Mesothelial cell of epicardium (in vitro differentiated cells): ENCODE measurements at regions not wholly inside any gene's neighbourhood (a gene's known extent, or its start where the extent isn't known, plus 50 kb on each side); places are given as distances from the start of the nearest gene placed in this dataset.

Source experiments
- DNase-seq, 2 experiments: peaks; one replicate each; pipeline ENCODE4 v3.0.0; 2021; ENCODE audit warnings: low spot score in 2 of 2; ENCODE audit not compliant: unreplicated experiment in 2 of 2
- H3K27ac Mint-ChIP-seq: 2 replicates; pipeline ENCODE4 v1.8.0; 2021; ENCODE audit warnings: mixed read lengths
- H3K27me3 Mint-ChIP-seq: 2 replicates; pipeline ENCODE4 v1.8.0; 2021; ENCODE audit warnings: low read depth, mixed read lengths
- H3K36me3 Mint-ChIP-seq: 2 replicates; pipeline ENCODE4 v1.8.0; 2021; ENCODE audit warnings: mixed read lengths
- H3K4me1 Mint-ChIP-seq: 2 replicates; pipeline ENCODE4 v1.8.0; 2021; ENCODE audit warnings: mixed read lengths
- H3K4me3 Mint-ChIP-seq: 2 replicates; pipeline ENCODE4 v1.8.0; 2021; ENCODE audit warnings: mild to moderate bottlenecking, moderate library complexity, mixed read lengths
- H3K9me3 Mint-ChIP-seq: 2 replicates; pipeline ENCODE4 v1.8.0; 2021; ENCODE audit warnings: mixed read lengths
- CTCF ChIP-seq: fragments of 200-600 bp; sonication (generic); IDR thresholded peaks from one replicate; pipeline ENCODE4 v1.5.0; 2021; ENCODE audit warnings: antibody characterized with exemption; ENCODE audit not compliant: unreplicated experiment

GRCh38 chr7:51446785-51447184, 130.2 kb upstream of the COBL start:
- Mint-ChIP-seq H3K27me3 (no peaks in the 10 kb centered on the region), H3K9me3 (peaks cover 25% of the 10 kb centered on the region), H3K27ac (no peak overlapping the region), H3K36me3 (peaks cover 6% of the 10 kb centered on the region), H3K4me1 (peaks cover 15% of the 10 kb centered on the region), H3K4me3 (no peak overlapping the region)
- TF ChIP-seq CTCF = no peak
- DNase-seq = no peak

GRCh38 chr7:51446356-51446755, 129.7 kb upstream of the COBL start:
- Mint-ChIP-seq H3K4me3 (no peak overlapping the region), H3K27me3 (no peaks in the 10 kb centered on the region), H3K27ac (no peak overlapping the region), H3K9me3 (peaks cover 25% of the 10 kb centered on the region), H3K36me3 (peaks cover 6% of the 10 kb centered on the region), H3K4me1 (peaks cover 15% of the 10 kb centered on the region)
- DNase-seq = no peak
- TF ChIP-seq CTCF = no peak

GRCh38 chr7:51444936-51445335, 128.3 kb upstream of the COBL start:
- H3K4me1 Mint-ChIP-seq = peaks cover 15% of the 10 kb centered on the region
- no peaks in the 10 kb centered on the region for H3K27me3 Mint-ChIP-seq
- H3K4me3 Mint-ChIP-seq = no peak overlapping the region
- no peak for DNase-seq
- H3K27ac Mint-ChIP-seq = no peak overlapping the region
- H3K9me3 Mint-ChIP-seq = peaks cover 25% of the 10 kb centered on the region
- no peak for TF ChIP-seq CTCF
- H3K36me3 Mint-ChIP-seq = peaks cover 6% of the 10 kb centered on the region

- DNase-seq = peak in 1 of 2 experiments; percentile 74
- H3K27ac Mint-ChIP-seq = no peak overlapping the region
- H3K4me3 Mint-ChIP-seq = no peak overlapping the region
- H3K36me3 Mint-ChIP-seq = no peaks in the 10 kb centered on the region
- H3K4me1 Mint-ChIP-seq = no peaks in the 10 kb centered on the region
- H3K27me3 Mint-ChIP-seq = peaks cover 47% of the 10 kb centered on the region
- peak; percentile 96 for TF ChIP-seq CTCF
- H3K9me3 Mint-ChIP-seq = no peaks in the 10 kb centered on the region
Measured at GRCh38 chr7:51430480-51431086, 114.0 kb upstream of the COBL start.

GRCh38 chr7:51428217-51428887, 111.7 kb upstream of the COBL start:
- peaks cover 31% of the 10 kb centered on the region for H3K27me3 Mint-ChIP-seq
- H3K4me3 Mint-ChIP-seq = no peak overlapping the region
- no peaks in the 10 kb centered on the region for H3K9me3 Mint-ChIP-seq
- DNase-seq = no peak
- TF ChIP-seq CTCF = no peak
- H3K27ac Mint-ChIP-seq = no peak overlapping the region
- no peaks in the 10 kb centered on the region for H3K36me3 Mint-ChIP-seq
- no peaks in the 10 kb centered on the region for H3K4me1 Mint-ChIP-seq
